ENCODE measurements at regions not wholly inside any gene's neighbourhood (a gene's known extent, or its start where the extent isn't known, plus 50 kb on each side); places are given as distances from the start of the nearest gene placed in this dataset.
"Not testable (repeated sequence)": the region's sequence is repeated elsewhere in the genome, so short reads cannot be mapped to it uniquely, and the experiment has no call there.

GRCh38 chr4:123501733-123502132, 105.1 kb downstream of the SPRY1 start:
- no peak for DNase-seq

GRCh38 chr4:123503698-123504363, 107.2 kb downstream of the SPRY1 start:
- DNase-seq, result no peak

GRCh38 chr4:123505095-123506010, 108.8 kb downstream of the SPRY1 start:
- DNase-seq, result peak; percentile 49

GRCh38 chr4:123506011-123506695, 109.6 kb downstream of the SPRY1 start:
- no peak for DNase-seq

- DNase-seq, result peak; percentile 47
Measured at GRCh38 chr4:123507376-123507775, 110.8 kb downstream of the SPRY1 start.

GRCh38 chr4:123510221-123510620, 113.6 kb downstream of the SPRY1 start:
- DNase-seq, result no peak

GRCh38 chr4:123510659-123511058, 114.1 kb downstream of the SPRY1 start:
- DNase-seq, result no peak

- DNase-seq, result no peak
Measured at GRCh38 chr4:123516576-123516975, 120.0 kb downstream of the SPRY1 start.

- no peak for DNase-seq
Measured at GRCh38 chr4:123517176-123517575, 120.6 kb downstream of the SPRY1 start.

GRCh38 chr4:123517971-123518370, 121.4 kb downstream of the SPRY1 start:
- no peak for DNase-seq

GRCh38 chr4:123520325-123520724, 123.7 kb downstream of the SPRY1 start:
- DNase-seq, result no peak

- DNase-seq, result no peak
Measured at GRCh38 chr4:123522081-123522480, 125.5 kb downstream of the SPRY1 start.

- no peak for DNase-seq
Measured at GRCh38 chr4:123522646-123523045, 126.1 kb downstream of the SPRY1 start.

- DNase-seq, result no peak
Measured at GRCh38 chr4:123524958-123525628, 128.5 kb downstream of the SPRY1 start.

- DNase-seq, result no peak
Measured at GRCh38 chr4:123526511-123526910, 129.9 kb downstream of the SPRY1 start.

GRCh38 chr4:123528501-123529277, 132.1 kb downstream of the SPRY1 start:
- DNase-seq, result no peak

- no peak for DNase-seq
Measured at GRCh38 chr4:123529278-123529568, 132.6 kb downstream of the SPRY1 start.

- no peak for DNase-seq
Measured at GRCh38 chr4:123530357-123530756, 133.8 kb downstream of the SPRY1 start.

GRCh38 chr4:123535037-123535748, 138.6 kb downstream of the SPRY1 start:
- DNase-seq, result no peak

GRCh38 chr4:123536225-123536624, 139.6 kb downstream of the SPRY1 start:
- DNase-seq, result no peak

- not testable (repeated sequence) for DNase-seq
Measured at GRCh38 chr4:123537906-123538402, 141.4 kb downstream of the SPRY1 start.
